Peyer's patch (tissue), 4 donors: ENCODE measurements at regions not wholly inside any gene's neighbourhood (a gene's known extent, or its start where the extent isn't known, plus 50 kb on each side); places are given as distances from the start of the nearest gene placed in this dataset.

Experiments used
- POLR2A ChIP-seq, 2 donors: fragments of 450-650 bp; IDR thresholded peaks; one replicate each; pipeline ENCODE4 v1.5.1; 2017; ENCODE audit warnings: antibody characterized with exemption in 2 of 2, mild to moderate bottlenecking in 2 of 2, moderate library complexity in 2 of 2
- TF ChIP-seq, protein P1 (sequence below), 6 experiments: fragments of 450-650 bp in 4 of 6; fragments of 200-600 bp in 2 of 6; sonication (generic) in 1 of 6; IDR thresholded peaks; one replicate each; pipeline ENCODE4 v1.5.1; 2017 to 2019; ENCODE audit warnings: antibody characterized with exemption in 6 of 6, mild to moderate bottlenecking in 3 of 6, moderate library complexity in 1 of 6

GRCh38 chr4:181971973-181972372 lies 271.2 kb upstream of the TENM3 start:
- TF ChIP-seq, protein P1, sequence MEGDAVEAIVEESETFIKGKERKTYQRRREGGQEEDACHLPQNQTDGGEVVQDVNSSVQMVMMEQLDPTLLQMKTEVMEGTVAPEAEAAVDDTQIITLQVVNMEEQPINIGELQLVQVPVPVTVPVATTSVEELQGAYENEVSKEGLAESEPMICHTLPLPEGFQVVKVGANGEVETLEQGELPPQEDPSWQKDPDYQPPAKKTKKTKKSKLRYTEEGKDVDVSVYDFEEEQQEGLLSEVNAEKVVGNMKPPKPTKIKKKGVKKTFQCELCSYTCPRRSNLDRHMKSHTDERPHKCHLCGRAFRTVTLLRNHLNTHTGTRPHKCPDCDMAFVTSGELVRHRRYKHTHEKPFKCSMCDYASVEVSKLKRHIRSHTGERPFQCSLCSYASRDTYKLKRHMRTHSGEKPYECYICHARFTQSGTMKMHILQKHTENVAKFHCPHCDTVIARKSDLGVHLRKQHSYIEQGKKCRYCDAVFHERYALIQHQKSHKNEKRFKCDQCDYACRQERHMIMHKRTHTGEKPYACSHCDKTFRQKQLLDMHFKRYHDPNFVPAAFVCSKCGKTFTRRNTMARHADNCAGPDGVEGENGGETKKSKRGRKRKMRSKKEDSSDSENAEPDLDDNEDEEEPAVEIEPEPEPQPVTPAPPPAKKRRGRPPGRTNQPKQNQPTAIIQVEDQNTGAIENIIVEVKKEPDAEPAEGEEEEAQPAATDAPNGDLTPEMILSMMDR (IDR thresholded peaks at IDR 0.05) = no peak
- TF ChIP-seq POLR2A (IDR thresholded peaks at IDR 0.05) = no peak
